Skin epidermis (tissue), 12 donors: ENCODE measurements at regions not wholly inside any gene's neighbourhood (a gene's known extent, or its start where the extent isn't known, plus 50 kb on each side); places are given as distances from the start of the nearest gene placed in this dataset.

ENCODE experiments used
- H3K27ac ChIP-seq, 21 experiments: fragments of 200-600 bp; sonication (generic) in 11 of 21; one replicate each; pipeline ENCODE4 v1.5.0; 2020; ENCODE audit warnings: mild to moderate bottlenecking in 3 of 21, inconsistent platforms in 2 of 21, moderate library complexity in 2 of 21
- H3K4me3 ChIP-seq, 7 experiments: fragments of 200-600 bp; sonication (generic) in 2 of 7; one replicate each; pipeline ENCODE4 v1.5.0; 2020; ENCODE audit warnings: inconsistent platforms in 2 of 7, mild to moderate bottlenecking in 2 of 7, moderate library complexity in 1 of 7

DNA sequence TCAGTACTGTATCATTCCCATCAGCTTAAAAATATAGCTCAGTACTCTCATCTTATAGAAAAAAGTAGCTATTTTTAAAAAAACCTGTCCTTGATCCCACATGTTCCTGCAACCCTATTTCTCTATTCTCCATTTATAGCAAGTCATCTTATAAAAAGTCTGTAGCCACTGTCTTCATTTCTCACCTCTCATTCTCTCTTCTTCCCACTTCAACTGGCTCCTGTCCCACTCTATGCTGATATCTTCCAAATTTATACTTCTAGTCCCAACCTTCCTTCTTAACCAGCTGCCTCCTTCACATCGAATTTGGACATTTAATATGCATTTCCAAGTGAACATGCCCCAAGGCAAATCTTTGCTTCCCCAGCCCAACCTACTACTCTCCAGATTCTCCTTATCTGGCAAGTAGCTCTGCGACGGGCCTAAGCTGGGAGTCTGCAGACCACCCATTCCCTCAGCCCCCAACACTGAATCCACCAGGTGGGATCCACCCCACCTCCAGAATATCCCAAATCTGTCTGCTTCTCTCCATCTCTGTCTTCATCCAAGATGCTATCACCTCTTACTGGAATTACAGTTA, 52.0 kb upstream of the TANC2 start:
- H3K27ac ChIP-seq: no peak overlapping the region
- H3K4me3 ChIP-seq: no peak overlapping the region

DNA sequence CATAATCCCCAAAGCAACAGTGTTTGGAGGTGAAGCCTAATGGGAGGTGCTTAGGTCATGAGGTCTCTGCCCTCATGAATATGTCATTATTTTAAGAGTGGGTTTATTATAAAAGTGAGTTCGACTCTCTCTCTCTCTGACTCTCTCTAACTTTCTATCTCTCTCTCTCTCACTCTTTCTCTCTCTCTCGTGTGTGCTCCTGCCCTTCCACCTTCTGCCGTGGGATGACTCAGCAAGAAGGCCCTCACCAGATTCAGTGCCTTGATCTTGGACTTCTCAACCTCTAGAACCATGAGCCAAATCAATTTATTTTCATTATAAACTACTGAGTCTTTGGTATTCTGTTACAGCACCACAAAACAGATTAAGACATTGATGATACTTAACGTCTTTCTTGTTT, 53.7 kb upstream of the TANC2 start:
- H3K27ac ChIP-seq: no peak overlapping the region
- H3K4me3 ChIP-seq: no peak overlapping the region

DNA sequence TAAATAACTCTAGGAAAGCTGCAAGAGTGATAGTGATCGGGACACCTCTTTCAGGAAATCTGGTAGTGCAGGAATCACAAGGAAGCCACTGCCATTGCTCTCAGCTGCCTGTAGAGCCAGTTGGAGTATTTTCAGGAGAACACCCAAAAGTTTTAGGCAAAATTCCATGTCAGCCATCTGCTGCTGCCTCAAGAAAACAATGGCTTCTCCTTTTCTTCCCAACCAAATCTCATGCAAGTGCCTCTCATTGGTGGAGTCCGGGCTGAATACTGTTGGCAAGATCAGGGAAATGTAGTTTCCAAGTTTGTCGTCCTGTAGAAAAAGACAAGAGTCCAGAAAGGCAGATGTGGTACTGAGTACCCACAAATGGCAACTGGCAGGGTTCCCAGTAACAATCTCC, 54.9 kb upstream of the TANC2 start:
- Histone ChIP-seq H3K4me3 (no peak overlapping the region), H3K27ac (no peak overlapping the region)

DNA sequence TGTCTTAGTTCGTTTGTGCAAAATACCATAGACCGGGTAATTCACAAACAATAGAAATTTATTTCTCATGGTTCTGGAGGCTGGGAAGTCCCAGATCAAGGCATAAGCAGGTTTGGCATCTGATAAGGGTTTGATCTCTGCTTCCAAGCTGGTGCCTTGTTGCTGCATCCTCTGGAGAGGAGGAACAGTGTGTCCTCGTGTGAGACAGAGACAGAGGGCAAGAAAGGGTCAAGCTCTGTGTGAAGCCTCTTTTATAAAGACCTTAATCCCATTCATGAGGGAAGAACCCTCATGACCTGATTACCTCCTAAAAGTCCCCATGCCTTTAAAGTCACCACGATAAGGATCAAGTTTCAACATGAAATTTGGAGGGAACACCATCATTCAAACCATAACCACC, 55.8 kb upstream of the TANC2 start:
- no peak overlapping the region for H3K27ac ChIP-seq
- H3K4me3 ChIP-seq: no peak overlapping the region

DNA sequence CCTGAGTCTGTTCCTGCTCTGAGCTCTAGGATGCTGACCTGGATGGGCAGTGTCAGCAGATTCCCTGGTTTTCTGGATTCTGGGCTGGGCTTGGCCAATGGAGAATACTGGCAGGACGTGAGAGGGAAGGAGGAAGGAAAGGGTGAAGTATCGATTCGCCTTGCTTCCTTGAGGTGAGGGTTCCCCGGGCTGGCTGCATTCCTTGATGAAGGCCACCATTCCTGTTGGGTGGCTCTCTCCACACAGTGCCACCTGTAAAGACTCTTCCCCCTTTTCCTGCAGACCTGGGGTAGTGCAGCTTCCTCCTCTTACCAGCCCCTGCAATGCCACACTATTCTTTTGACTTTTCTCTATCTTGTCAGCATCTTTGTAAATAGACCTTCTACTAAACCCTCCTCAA, 58.1 kb upstream of the TANC2 start:
- Histone ChIP-seq H3K27ac (no peak overlapping the region), H3K4me3 (no peak overlapping the region)

DNA sequence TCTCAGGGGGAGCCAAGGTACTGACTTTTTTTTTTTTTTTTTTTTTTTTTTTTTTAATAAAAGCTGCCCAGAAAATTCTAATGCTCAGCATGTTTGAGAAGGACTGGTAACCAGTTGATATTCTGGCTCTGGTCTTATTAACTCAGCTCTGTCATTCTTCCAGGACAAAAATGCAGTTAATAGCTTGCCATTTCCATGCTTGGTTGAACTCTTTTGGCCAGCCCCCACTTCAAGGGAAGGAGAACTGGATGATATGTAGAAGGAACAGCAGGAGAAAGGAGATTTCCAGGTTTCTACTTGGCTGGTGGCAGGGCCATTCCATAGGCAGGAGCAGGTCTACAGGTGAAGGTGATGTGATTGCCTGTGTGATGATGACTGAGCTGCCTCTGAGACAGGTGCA, 59.2 kb upstream of the TANC2 start:
- H3K27ac ChIP-seq: no peak overlapping the region
- no peak overlapping the region for H3K4me3 ChIP-seq

DNA sequence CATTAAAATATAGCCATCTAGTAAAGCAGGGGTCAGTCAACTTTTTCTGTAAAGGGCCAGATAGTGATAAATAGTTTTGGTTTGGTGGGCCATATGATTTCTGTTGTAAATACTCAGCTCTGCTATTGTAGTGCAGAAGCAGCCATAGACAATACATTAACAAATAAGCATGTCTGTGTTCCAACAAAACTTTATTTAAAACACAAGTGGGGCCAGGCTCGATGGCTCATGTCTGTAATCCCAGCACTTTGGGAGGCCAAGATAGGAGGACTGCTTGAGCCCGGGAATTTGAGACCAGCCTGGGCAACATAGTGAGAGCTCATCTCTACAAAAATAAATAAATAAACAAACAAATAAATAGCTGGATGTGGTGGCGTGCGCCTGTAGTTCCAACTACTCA, 60.8 kb upstream of the TANC2 start:
- Histone ChIP-seq H3K4me3 (no peak overlapping the region), H3K27ac (no peak overlapping the region)

DNA sequence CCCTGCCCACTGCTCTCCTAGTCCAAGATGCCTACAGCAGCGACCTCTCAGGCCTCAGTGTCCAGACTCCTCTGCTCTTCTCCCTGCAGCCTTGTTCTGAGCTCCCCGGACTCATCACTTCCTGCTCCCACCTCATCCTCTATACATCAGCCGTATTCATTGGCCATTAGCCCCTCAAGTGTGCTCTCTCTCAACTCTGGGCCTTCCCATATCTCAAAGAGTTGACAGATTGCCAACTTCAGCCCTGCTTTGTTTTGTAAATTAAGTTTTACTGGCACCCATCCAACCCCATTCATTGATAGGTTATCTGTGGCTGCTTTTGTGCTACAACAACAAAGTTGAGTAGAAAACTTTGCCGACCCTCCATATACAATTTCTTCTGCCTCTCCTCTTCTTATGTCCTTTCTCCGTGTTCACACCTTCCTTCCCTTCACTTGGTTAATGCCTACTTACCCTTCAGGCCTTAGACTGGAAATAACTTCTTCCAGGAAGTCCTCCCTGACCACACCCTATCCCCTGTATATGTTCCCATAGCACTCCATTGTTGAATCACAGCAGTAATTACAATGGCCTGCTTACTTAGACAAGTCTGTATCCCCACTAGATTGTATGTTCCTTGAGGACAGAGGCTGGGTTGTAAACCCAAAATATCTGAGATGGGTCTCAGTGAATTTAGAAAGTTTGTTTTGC, 63.4 kb upstream of the TANC2 start:
- H3K27ac ChIP-seq: no peak overlapping the region
- H3K4me3 ChIP-seq: no peak overlapping the region

DNA sequence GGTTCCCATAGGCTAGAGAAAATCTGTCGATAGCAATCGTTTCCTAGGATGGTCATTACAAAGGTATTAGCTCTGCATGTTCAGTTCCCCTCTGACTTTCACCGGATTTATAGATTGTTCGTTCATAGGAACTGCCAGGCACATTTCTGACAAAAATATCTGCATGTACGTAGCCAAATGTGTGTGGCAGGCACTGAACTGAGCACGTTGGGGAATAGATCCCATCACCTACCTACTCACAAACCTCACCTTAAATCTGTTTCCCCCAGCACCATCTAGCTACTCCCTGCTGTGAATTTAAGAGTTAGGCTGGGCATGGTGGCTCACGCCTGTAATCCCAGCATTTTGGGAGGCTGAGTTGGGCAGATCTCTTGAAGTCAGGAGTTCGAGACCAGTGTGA, 64.5 kb upstream of the TANC2 start:
- Histone ChIP-seq H3K4me3 (no peak overlapping the region), H3K27ac (no peak overlapping the region)

DNA sequence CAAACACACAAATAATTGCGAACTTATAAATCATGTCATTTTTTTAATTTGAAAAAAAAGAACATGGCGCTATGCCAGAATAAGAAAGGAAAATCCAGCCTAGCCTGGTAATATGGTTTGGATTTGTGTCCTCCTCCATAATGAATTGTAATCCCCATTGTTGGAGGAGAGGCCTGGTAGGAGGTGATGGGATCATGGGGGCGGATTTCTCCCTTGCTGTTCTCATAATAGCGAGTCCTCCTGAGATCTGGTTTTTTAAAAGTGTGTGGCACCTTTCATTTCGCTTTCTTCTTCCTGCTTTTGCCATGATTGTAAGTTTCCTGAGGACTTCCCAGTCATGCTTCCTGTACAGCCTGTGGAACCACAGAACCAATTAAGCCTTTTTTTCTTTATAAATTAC, 65.9 kb upstream of the TANC2 start:
- no peak overlapping the region for H3K27ac ChIP-seq
- no peak overlapping the region for H3K4me3 ChIP-seq

DNA sequence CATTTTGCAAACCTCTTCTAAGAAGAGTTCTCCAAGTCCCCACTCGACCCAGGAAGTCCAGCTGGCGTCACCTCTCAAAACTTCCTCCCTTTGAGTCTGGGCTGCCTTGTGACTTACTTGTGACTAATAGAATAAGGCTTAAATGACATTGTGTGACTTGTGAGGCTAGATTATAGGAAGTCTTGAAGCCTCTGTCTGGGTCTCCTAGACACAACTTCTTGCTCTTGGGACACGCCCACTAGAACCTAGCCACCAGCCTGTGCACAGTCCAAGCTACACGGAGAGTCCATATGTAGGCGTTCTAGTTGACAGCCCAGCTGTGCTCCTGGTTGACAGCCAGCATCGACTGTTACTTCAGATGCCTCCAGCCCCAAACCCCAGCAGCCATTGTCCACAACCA, 66.7 kb upstream of the TANC2 start:
- H3K4me3 ChIP-seq: no peak overlapping the region
- no peak overlapping the region for H3K27ac ChIP-seq

DNA sequence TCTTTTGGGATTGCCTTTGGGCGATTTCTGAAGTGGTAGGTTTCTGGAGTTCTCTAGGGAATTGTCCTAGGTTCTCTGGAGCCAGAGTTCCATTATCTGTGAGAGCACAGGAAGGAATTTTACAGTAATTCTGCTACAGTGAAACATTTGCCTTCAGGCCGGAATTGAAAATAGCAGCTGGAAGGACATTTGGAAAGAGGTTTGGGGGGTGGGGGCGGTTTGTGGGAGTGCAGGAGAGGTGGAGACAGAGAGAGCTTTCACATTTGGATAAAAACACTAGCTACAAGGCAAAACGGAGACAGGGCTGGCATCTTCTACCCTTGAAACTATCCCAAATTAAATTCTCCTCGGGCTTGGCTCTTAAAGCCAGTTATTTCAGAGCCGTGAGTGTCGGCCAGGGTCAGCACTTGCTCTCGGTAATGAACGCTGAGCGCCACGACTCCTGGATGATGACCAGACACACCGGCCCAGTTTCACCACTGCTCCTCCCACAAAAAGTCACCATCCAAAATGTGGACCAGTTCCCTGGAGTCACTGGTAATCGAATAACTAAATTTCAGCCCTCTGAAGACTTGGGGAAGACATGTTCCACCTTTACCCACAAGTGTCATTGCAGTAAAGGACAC, 67.7 kb upstream of the TANC2 start:
- peak overlapping the region in 2 of 21 experiments; percentile 20 to 37 for H3K27ac ChIP-seq
- no peak overlapping the region for H3K4me3 ChIP-seq

DNA sequence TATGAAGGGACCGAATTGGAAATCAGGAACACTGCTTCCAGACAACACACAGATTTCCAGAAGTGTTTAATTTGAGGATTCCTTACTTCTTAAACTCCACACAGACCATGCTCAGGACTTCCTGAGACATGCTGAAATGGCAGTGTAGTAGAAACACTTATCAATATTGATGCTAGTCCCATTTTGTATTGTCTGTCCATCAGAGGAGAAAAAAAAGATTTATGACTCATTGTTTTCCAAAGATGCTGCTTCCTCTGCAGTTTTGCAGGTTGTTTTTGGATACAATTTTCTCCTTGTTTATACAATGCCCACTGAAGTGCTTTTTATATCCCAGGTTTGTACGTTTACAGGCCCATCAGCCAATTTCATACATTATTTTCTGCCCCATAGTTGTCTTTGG, 68.3 kb upstream of the TANC2 start:
- Histone ChIP-seq H3K27ac (no peak overlapping the region), H3K4me3 (no peak overlapping the region)

DNA sequence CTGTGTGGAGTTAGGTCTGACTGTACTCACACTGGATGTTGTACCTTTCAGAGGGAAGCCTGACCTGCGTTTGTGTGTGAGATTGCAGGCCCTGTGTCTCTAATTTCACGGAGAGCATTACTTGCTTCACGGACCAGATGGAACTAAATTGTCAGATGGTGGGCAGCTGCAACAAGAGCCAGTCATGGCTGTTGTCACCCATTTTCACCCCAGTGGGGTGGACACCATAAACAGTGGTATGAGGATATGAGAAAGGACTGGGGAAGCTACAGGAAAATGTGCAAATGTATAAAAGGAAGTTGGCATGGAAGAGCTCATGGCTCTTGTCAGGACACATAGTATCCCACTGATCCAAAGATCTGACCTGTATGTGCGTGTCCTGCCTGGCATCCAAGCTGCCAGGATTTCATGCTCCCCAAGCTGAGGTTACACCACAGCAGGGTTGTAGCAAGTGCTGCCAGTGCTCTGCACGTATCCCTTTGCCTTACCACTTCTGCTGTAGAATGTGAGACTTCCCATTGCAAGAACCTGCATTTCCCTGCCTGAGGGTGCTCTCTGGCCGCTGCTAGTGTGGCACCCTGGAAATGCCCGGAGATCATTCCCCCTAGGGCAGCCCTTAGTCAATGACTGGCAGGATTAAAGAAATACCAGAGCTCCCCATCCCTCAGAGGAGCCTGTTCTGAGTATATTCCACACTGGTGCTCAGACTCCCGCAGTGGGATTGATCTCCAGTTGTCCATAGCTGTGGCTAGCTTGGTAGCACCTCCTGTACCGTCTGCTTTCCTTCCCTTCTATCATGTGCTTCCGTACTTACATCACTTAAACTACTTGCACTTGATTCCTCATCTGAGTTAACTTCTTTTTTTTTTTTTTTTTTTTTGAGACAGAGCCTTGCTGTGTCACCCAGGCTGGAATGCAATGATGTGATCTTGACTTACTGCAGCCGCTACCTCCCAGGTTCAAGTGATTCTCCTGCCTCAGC, 70.4 kb upstream of the TANC2 start:
- Histone ChIP-seq H3K27ac (peak overlapping the region in 10 of 21 experiments; percentile 4 to 68 (median 34)), H3K4me3 (no peak overlapping the region)

DNA sequence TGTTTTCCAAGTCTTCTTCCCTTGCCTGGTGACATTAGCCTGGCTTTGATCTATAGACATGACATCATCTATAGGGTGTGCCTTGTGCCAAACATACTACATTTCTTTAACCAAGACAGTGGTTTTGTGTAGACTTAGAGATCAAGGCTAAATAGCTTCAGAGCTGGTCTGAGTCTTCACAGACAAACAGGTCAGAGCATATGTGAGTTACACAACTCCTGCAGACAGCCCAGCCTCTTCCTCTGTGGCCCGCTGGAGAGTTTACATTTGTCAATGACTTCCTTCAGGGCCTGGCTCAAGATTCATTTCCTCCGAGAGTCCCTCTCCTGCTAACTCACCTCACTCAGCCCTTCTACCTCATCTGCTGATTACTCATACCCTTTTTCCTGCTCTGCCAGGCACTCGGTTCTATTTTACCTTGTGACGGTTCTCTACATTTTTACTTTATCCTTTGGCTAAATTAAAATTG, 73.1 kb upstream of the TANC2 start:
- H3K27ac ChIP-seq: peak overlapping the region in 15 of 21 experiments; percentile 12 to 77 (median 47)

DNA sequence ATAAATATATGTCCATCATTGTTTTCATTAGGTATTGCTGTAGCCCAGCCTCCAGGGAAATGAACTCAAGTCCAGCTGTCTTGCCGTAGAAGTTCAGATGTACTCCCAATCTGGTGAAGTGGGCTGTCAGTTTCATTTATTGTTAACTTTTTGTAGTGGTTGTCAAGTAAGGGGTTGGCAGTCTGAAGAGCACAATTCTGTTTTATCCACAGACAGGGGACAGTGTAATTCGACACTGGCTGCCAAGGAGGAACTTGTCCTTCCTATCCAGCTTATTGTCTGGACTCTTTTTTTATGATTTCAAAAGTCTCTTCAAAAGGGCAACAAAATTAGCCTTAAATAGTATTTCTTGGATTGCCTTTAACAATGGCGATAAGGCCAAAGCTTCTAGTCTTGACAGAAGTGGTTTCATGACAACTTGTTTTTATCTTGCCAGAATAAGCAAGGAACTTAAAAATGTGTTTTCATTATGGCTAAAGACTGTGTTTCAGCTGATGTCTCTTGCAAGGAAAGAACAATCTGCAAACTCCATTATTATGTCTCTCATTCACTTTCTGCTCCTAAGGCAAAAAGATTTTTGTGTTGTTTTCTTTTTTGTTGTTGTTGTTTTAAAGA, 73.9 kb upstream of the TANC2 start:
- peak overlapping the region in 10 of 21 experiments; percentile 18 to 77 (median 46) for H3K27ac ChIP-seq
- H3K4me3 ChIP-seq: no peak overlapping the region

More for the DNA sequence above, 73.1 kb upstream of the TANC2 start:
- no peak overlapping the region for H3K4me3 ChIP-seq

DNA sequence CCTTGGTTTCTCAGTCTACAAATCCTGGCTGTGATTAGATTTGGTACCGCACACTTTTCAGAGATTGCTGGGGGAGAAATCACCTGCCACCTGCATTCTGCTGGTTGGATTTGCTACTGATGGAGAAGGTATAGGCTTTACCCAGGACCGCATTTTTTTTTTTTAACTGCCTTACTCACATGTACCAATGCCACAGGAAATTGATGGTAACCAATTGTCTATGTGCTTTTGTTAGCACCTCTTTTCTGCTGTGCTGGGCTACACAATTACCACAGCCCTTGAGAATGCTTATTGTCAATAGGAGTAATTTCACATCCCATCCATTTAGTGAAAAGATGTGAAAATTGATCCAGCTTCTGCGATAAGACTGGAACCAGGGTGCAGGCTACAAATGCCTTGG, 74.4 kb upstream of the TANC2 start:
- Histone ChIP-seq H3K27ac (peak overlapping the region in 2 of 21 experiments; percentile 52 to 77), H3K4me3 (no peak overlapping the region)

DNA sequence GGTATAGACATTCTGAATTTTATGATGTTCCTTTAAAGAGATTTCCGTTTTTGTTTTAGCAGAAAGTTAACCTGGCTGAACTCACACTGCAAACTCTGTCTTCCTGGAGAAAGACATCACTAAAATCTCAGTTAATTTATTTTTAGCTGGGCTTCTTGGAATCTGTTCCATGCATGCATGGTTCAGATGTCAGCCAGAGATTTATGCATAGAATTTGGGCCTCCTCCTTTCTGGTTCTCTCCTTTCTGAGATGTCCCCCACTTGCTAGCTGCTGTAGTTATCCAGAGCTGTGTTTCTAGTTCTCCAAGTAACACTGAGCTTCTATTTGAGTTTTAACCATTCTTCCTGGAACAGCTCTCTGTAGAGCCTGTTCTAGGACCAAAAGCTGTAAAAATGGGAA, 77.3 kb upstream of the TANC2 start:
- no peak overlapping the region for H3K4me3 ChIP-seq
- no peak overlapping the region for H3K27ac ChIP-seq

DNA sequence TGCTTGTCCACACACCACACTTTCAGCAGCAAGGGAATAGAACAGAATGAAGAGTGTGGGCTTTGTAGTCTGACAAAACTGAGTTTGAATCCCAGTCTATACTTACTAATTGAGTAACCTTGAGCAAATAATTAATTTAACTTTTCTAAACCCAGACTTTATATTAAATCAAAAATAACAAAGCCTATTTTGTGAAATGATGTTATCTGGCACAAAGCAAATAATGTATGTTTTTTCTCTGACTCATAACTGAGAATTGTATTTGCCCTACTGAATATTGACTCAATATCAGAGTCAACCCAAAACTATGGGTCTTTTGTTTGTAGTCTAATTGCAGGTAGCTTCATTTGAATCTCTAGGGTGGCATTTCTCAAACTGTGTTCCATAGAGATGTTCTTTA, 77.9 kb upstream of the TANC2 start:
- H3K27ac ChIP-seq: no peak overlapping the region
- no peak overlapping the region for H3K4me3 ChIP-seq

DNA sequence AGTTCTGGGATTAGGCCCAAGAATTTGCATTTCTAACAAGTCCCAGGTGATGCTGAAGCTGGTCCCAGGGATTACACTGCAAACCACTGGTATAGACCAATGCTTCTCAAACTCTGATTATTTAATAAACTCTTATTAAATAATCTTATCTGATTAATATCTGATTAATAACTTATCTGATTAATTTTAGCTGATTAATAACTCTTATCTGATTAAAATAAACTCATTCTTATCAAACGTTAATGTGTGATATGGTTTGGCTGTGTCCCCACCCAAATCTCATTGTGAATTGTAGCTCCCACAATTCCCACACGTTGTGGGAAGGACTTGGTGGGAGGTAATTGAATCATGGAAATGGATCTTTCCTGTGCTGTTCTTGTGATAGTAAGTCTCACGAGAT, 78.6 kb upstream of the TANC2 start:
- Histone ChIP-seq H3K4me3 (no peak overlapping the region), H3K27ac (no peak overlapping the region)
